Activated CD4-positive, alpha-beta T cell treated with anti-CD3 and anti-CD28 coated beads for 48 hours (primary cell): ENCODE measurements at regions not wholly inside any gene's neighbourhood (a gene's known extent, or its start where the extent isn't known, plus 50 kb on each side); places are given as distances from the start of the nearest gene placed in this dataset.

Experiments used
- DNase-seq: peaks from one replicate; pipeline ENCODE4 v3.0.0-alpha.2; 2020

DNA sequence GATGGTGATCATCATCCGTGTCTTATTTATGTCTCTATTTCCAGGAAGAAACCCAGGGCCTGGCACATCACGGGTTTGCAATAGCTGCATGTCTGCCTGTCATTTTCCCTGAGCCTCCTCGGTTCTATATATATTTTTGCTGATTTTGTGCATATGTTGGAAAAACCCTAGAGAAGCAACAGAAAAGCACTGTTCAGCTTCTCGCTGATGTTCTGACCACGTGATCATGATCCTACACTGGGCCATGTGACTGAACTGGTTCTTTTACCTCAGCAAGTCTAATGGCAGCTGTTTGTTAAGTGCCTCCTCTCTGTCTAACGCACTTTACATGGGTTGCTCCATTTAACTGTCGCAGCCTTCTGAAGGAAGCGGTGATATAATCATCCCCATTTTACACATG is 71.3 kb downstream of the CMPK2 start:
- DNase-seq: no peak
